ENCODE measurements at regions not wholly inside any gene's neighbourhood (a gene's known extent, or its start where the extent isn't known, plus 50 kb on each side); places are given as distances from the start of the nearest gene placed in this dataset.

DNA sequence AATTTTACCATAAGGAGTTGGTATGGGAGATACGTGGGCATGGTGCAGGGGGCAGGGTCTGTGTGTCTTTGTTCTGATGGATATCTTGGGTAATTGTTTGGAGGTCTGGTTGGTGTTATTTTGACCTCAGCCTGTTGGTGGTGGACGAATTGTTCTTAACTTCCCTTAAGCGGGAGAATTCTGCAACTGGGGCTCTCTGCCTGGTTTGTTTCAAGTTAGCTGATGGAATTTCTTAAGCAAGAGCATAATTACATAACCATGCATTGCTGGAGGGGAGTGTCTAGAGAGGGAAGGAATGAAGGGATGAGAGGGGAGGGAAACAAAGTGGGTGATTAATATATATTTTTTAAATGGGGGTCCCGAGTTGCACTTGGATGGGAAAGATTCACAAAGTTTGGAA lies 908.5 kb upstream of the RAG2 start:
- TF ChIP-seq MYC (CRISPR knock-in tag; IDR thresholded peaks at IDR 0.05; ENCODE audit: borderline replicate concordance) (no peak), PAX8 (CRISPR knock-in tag; IDR thresholded peaks at IDR 0.05; ENCODE audit: borderline replicate concordance) (no peak), ZFAT (CRISPR knock-in tag; conservative IDR thresholded peaks at IDR 0.05) (no peak), ZNF749 (CRISPR knock-in tag; IDR thresholded peaks at IDR 0.05; ENCODE audit: borderline replicate concordance) (no peak), ZNF577 (CRISPR knock-in tag; IDR thresholded peaks at IDR 0.05; ENCODE audit: borderline replicate concordance, low read depth) (no peak), RARG (CRISPR knock-in tag; IDR thresholded peaks at IDR 0.05; ENCODE audit: low read depth) (no peak), IRX3 (CRISPR knock-in tag; IDR thresholded peaks at IDR 0.05; ENCODE audit: borderline replicate concordance, low read depth) (no peak), ZSCAN12 (CRISPR knock-in tag; IDR thresholded peaks at IDR 0.05) (no peak), SRSF9 (IDR thresholded peaks at IDR 0.05; ENCODE audit: borderline replicate concordance, insufficient read depth, low read depth, low read length, poor library complexity, severe bottlenecking) (no peak), KMT2A (CRISPR knock-in tag; IDR thresholded peaks at IDR 0.05) (no peak), MTA1 (CRISPR knock-in tag; IDR thresholded peaks at IDR 0.05; ENCODE audit: borderline replicate concordance) (no peak), ZFY (CRISPR knock-in tag; IDR thresholded peaks at IDR 0.05) (no peak), IKZF4 (CRISPR knock-in tag; IDR thresholded peaks at IDR 0.05; ENCODE audit: borderline replicate concordance, low read depth, not compliant biosample characterization) (no peak), NFKB2 (CRISPR knock-in tag; IDR thresholded peaks at IDR 0.05; ENCODE audit: borderline replicate concordance) (no peak), ZNF24 (IDR thresholded peaks at IDR 0.05) (no peak), MZF1 (CRISPR knock-in tag; IDR thresholded peaks at IDR 0.05; ENCODE audit: borderline replicate concordance) (no peak)
- TF ChIP-seq, protein P1, sequence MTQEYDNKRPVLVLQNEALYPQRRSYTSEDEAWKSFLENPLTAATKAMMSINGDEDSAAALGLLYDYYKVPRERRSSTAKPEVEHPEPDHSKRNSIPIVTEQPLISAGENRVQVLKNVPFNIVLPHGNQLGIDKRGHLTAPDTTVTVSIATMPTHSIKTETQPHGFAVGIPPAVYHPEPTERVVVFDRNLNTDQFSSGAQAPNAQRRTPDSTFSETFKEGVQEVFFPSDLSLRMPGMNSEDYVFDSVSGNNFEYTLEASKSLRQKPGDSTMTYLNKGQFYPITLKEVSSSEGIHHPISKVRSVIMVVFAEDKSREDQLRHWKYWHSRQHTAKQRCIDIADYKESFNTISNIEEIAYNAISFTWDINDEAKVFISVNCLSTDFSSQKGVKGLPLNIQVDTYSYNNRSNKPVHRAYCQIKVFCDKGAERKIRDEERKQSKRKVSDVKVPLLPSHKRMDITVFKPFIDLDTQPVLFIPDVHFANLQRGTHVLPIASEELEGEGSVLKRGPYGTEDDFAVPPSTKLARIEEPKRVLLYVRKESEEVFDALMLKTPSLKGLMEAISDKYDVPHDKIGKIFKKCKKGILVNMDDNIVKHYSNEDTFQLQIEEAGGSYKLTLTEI (CRISPR knock-in tag; conservative IDR thresholded peaks at IDR 0.05): no peak
- TF ChIP-seq, protein P2, sequence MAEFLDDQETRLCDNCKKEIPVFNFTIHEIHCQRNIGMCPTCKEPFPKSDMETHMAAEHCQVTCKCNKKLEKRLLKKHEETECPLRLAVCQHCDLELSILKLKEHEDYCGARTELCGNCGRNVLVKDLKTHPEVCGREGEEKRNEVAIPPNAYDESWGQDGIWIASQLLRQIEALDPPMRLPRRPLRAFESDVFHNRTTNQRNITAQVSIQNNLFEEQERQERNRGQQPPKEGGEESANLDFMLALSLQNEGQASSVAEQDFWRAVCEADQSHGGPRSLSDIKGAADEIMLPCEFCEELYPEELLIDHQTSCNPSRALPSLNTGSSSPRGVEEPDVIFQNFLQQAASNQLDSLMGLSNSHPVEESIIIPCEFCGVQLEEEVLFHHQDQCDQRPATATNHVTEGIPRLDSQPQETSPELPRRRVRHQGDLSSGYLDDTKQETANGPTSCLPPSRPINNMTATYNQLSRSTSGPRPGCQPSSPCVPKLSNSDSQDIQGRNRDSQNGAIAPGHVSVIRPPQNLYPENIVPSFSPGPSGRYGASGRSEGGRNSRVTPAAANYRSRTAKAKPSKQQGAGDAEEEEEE (CRISPR knock-in tag; IDR thresholded peaks at IDR 0.05; ENCODE audit: borderline replicate concordance): no peak
- TF ChIP-seq, protein P3, sequence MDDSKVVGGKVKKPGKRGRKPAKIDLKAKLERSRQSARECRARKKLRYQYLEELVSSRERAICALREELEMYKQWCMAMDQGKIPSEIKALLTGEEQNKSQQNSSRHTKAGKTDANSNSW (CRISPR knock-in tag; IDR thresholded peaks at IDR 0.05; ENCODE audit: borderline replicate concordance): no peak
- TF ChIP-seq, protein P4, sequence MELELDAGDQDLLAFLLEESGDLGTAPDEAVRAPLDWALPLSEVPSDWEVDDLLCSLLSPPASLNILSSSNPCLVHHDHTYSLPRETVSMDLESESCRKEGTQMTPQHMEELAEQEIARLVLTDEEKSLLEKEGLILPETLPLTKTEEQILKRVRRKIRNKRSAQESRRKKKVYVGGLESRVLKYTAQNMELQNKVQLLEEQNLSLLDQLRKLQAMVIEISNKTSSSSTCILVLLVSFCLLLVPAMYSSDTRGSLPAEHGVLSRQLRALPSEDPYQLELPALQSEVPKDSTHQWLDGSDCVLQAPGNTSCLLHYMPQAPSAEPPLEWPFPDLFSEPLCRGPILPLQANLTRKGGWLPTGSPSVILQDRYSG (CRISPR knock-in tag; IDR thresholded peaks at IDR 0.05): no peak
- Histone ChIP-seq H3K27ac (ENCODE audit: extremely low read length, insufficient read depth, low read length) (no peak overlapping the region), H3K4me2 (ENCODE audit: low read depth, low read length) (no peak overlapping the region), H3K4me3 (replicated peaks in 1 of 3; ENCODE audit: insufficient read depth in 1 of 3, low read depth in 2 of 3, low read length in 3 of 3) (no peak overlapping the region), H3K9ac (ENCODE audit: insufficient read depth, low read depth, low read length) (no peak overlapping the region), H3K79me2 (ENCODE audit: insufficient read depth, low read length) (no peaks in the 10 kb centered on the region), H4K20me1 (ENCODE audit: insufficient read depth, low read length) (no peaks in the 10 kb centered on the region), H3K36me3 (replicated peaks in 1 of 2; ENCODE audit: control insufficient read depth in 1 of 2, insufficient read depth in 2 of 2, low read length in 2 of 2) (no peaks in the 10 kb centered on the region), H3K27me3 (ENCODE audit: control insufficient read depth in 1 of 2, insufficient read depth in 2 of 2, low read length in 2 of 2) (no peaks in the 10 kb centered on the region), H3K9me3 (ENCODE audit: low read length) (peaks cover 89% of the 10 kb centered on the region), H3K4me1 (ENCODE audit: insufficient read depth, low read length) (no peaks in the 10 kb centered on the region), H2AFZ (ENCODE audit: low read length) (no peak overlapping the region)
- ATAC-seq (no peak), DNase-seq (ENCODE audit: low spot score) (no peak), FAIRE-seq (no peak)
- 4% methylated on average over 4 of the region's 4 CpGs for WGBS (ENCODE audit: low lambda C conversion rate)
- BruUV-seq (replicated peaks): no TSS peak
- CTCF ChIA-PET (ENCODE audit: low intra/inter-chr PET ratio, low total read pairs): no interaction called here
- POLR2A ChIA-PET: no interaction called here
- intact Hi-C loops (cut with micrococcal nuclease; ENCODE audit: unreplicated experiment) (no loop called here), in situ Hi-C loops (cut with HindIII; ENCODE audit: extremely low pct_ligation_motif_present, low pct_unique_long_range_greater_than_20kb) (no loop called here)

Data from HepG2 (cell line).